ENCODE measurements at regions not wholly inside any gene's neighbourhood (a gene's known extent, or its start where the extent isn't known, plus 50 kb on each side); places are given as distances from the start of the nearest gene placed in this dataset.

DNA sequence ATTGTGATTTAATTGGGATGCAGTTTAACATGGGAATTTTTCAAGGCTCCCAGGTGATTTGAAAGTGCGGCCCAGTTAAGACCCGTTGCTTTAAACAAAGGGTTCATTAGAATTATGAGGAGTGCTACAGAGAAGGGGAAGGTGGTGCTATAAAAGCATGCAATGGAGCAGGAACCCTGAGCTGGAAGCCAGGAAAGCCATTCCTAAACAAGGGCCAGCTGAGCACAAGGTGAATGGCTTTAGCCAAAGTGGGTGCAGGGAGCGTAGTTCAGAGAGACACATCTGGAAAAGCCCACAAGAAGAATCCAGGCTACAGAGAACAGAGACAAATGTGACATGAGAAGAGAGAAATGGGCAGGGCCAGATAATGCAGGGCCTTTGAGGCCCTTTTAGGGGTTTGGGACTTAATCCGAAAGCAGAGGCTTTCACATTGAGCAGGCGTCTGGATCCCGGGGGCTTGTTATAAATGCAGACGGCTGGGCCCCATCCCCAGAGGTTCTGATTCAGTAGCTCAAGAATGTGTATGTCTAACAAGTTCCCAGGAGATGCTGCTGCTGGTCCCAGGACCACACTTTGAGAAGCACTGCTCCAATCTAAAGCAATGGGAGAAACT is 138.1 kb upstream of the WWC1 start:
- no peak for DNase-seq

DNA sequence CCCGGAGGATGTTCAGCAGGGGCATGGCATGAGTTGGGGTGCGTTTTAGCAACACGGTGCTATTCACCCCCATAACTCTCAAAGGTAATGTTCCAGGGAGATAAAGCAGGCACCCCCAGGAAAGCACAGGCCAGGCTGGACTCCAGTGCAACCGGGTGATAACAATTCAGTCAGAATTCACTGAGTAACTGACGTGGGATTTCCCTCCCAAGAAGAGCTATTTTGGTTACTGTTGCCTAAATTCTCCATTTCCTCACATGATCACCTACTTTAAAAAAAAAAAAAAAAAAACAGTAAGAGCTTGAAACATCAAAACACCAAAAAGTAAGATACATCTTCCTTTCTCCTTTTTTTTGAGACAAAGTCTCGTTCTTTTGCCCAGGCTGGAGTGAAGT is 137.6 kb upstream of the WWC1 start:
- DNase-seq, result no peak

DNA sequence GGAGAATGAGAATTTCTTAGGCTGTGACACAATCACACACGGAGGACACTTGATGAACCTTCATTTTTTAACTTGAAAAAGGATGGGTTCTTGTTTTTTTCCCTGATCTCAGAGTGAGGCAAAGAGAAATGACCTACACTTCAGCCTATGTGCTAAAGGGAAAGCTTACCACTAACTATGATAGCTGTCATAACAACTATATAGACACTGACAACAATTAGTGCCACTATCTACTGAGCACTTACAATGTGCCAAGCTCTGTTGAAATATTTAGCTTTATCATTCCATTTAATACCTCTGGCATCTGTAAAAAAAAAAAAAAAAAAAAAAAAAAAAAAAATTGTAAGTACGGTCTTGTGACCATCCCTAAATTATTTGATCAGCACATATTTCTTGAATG is 135.9 kb upstream of the WWC1 start:
- no peak for DNase-seq

DNA sequence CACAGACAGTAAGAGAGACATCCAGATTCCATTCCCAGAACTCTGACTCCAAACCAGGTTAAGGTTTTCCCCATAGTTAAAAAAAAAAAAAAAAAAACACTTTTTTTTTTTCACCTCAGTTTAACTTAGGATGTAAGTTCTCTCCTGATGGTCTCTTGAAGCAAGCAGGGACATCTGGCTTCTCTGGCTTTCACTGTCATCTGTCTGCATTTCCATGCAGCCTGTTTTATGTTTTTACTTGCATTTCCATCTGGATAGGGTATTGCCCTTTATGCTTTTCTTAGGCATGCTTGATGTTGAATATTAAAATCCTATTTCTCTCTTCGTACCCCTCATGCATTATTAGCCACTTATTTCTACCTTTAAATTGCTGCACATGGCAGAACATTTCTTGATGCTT is 135.3 kb upstream of the WWC1 start:
- DNase-seq, result no peak

- DNase-seq, result no peak
These were observed 134.3 kb upstream of the WWC1 start for GRCh38 chr5:168157141-168157540.

GRCh38 chr5:168159425-168159824 is 132.0 kb upstream of the WWC1 start:
- no peak for DNase-seq

DNA sequence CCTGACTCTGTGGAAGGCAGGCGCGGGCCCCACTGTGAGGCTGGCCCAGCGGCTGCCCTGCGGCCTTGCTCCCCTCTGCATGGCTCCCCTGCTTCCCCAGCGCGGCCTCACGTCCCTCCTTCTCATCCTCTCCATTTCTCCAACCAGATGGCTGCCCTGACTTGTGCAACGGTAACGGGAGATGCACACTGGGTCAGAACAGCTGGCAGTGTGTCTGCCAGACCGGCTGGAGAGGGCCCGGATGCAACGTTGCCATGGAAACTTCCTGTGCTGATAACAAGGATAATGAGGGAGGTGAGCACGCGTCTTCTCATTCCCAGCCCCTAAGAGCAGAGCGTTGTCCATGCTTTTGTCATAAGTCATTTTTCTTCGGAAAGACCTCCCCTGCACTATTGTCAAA is 129.0 kb upstream of the WWC1 start:
- no peak for DNase-seq

DNA sequence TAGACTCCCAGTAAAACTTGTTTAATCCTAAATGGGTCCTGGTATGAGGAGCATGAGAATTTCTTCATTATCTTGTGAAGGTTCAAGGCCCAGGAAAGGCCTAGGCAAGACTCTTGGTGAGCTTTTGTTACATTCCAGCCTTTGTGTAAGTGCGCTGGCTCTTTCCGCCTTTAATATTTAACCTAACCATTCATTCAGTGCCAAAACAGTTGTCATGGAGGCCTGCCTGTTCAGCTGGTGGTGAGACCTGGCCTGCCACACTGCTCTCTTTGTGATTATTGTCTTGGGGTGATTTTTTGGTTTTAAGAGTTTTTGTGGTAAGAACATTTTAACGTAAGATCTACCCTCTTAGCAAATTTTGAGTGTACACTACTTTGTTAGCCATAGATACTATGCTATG is 127.5 kb upstream of the WWC1 start:
- DNase-seq, result no peak

- no peak for DNase-seq
These were observed 126.1 kb upstream of the WWC1 start for GRCh38 chr5:168165221-168165914.

- no peak for DNase-seq
These were observed 125.5 kb upstream of the WWC1 start for GRCh38 chr5:168165977-168166376.

GRCh38 chr5:168167338-168167737 is 124.1 kb upstream of the WWC1 start:
- no peak for DNase-seq

DNA sequence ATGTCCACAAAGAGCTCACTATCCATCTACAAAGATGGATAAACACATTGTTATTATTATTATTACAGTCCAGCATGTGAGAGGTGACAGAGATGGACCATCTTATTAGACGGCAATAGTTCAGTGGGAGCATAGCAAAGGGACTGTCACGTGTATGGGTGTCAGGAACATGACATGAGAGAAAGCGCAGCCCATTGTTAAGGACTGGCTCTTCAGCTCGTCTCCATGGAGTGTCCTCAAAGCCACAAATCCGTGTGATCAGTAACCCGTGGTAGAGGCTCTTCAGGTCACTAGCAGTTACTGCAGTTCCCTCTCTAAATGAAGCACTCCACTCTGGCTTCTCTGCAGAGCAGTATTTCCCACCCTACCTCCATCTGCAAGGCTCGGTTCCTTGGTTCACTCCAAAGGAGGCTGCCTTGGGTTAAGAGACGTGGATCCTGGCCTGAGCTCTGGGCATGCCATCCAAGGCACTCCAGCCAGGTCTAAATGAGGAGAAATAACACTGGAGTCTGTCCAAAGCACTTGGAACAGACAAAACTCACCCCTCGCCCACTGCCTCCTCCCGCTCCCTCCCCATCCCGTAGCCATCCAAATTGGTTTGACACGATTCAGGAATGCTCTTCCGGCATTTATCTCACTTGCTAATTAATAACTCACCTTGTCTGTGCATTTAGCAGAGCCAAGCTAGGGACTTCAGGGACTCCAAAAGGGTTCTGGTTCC is 122.3 kb upstream of the WWC1 start:
- DNase-seq, result no peak

GRCh38 chr5:168169791-168170190 is 121.7 kb upstream of the WWC1 start:
- DNase-seq, result no peak

DNA sequence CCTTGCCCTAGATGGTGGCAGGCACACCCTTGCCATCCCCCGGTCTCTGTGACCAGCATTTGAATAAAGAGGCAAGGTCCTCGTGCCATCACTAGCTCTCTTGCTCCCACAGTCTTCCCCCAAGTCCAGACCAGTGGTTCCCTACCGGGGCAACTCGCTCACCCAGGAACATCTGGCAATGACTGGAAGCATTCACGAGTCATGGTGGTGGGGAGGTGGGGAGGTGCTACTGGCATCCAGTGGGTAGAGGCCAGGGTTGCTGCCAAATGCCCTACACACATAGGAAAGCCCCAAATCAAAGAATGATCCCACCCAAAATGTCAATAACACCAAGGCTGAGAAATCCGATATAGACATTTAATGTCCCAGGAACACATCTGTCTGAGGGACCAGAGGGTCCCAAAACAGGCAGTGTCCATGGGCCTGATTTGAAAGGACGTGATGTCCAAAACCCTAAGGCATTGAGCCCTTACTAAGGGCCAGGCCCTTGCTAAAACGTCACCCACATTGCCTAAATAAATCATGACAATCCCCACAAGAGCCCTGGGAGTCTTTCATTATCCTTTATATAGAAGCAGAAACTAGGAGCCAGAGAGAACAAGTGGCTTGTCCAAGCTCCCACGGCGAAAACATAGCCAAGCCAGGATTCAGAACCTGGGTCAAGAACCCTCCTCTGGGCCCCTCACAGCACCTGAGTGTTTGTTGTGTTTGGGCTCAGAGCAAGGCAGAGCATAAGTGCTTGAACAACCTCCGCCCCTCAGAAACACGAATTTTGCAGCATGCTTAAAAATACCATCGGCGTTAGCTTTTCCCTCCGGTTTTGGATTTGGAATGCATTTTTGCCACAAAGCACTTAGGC is 119.3 kb upstream of the WWC1 start:
- no peak for DNase-seq

DNA sequence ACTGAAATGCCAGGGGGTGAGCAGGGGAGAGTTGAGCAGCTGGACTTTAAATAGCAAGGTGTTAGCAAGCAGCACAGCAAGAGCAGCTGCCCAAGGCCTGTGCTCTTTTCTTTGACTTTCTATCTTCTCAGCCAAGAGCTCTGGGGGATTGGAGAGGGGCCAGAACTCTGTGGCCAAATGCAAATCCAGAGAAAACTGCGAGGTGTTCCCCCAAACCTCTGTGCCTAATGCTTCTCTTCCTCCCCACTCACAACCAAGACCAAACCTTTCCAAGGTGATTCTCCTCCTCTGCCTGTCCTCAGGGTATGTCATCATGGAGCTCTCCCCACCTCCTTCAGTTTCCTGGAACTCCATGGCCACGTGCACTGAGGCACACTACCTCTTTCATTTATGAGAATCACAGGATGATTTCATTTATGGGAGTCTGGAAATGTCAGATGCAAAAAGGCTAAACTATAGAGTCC is 118.7 kb upstream of the WWC1 start:
- no peak for DNase-seq

- no peak for DNase-seq
These were observed 117.1 kb upstream of the WWC1 start for GRCh38 chr5:168174376-168174775.

GRCh38 chr5:168176251-168176650 is 115.2 kb upstream of the WWC1 start:
- DNase-seq, result no peak

- DNase-seq, result no peak
These were observed 114.5 kb upstream of the WWC1 start for GRCh38 chr5:168176941-168177340.

DNA sequence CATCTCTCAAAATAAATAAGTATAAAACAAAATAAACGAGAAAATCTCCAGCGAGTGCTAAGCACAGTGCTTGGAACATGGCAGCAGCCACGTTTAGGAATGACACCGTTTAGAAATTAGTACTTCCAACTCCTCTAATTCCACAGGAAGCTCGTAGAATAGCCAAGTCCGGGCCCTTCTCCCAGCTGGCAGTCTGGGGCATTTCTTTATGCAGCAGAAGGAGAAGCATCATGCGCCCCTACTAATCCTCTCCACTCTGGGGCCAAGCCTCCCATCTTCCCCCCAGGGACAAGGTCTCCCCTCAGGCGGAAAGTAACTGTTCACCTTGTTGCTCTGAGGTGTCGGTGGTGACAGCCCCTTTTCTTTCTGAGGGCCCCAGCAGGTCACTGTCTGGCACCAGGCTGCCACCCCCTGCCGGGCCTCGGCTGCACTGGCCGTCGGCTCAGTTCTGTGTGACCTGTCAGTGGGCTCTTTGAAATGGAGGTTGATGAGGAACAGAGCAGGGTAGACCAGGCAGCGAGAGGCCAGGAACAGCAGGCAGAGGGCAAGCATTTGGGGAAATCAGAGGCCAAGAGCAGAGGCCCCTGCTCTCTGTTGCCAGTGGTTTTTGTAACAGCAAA is 113.5 kb upstream of the WWC1 start:
- no peak for DNase-seq

DNA sequence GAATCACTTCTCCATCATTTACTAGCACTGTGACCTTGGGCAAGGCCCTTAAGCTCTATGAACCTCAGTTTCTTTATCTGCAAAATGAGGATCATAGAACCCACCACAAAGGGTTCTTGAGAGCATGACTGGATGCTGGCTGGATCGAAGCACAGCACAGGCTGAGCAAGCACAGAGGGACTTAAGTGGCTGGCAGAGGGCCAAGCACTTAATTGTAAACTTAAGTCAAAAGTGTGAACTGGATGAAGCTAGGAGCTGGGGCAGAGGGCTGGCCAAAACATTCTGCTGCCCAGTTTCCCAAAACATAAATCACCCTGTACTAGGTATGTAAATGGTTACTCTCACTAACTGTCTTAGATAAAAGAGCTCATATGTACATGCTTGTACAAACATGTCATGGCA is 112.3 kb upstream of the WWC1 start:
- no peak for DNase-seq

GRCh38 chr5:168182269-168182668 is 109.2 kb upstream of the WWC1 start:
- DNase-seq, result no peak

DNA sequence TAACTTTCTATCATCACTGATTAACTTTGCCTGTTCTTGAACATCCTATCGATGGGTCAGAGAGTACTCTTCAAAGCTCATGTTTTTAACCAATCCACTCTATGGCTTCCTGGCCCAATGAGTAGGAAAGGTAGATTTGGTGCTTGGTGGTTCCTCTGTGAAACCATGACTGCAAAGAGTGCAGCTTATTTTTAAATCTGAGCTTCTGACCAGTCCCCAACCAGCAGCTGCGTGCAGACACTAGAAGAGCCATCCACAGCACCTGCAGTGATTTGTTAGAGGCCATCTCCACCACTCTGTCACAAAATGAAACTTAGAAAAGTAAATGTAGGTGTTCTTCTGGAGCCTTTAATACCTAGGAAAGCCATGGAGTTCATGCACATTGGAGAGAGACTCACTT is 107.3 kb upstream of the WWC1 start:
- no peak for DNase-seq

Measured in dermis blood vessel endothelial cell (primary cell).